IMR-90 (cell line): ENCODE measurements at regions not wholly inside any gene's neighbourhood (a gene's known extent, or its start where the extent isn't known, plus 50 kb on each side); places are given as distances from the start of the nearest gene placed in this dataset.

Source experiments
- ATAC-seq: fragments of 200-7000 bp; cut with Tn5 transposase; 2 replicates; pipeline ENCODE4 v1.9.1; 2020; ENCODE audit warnings: low read depth, mild to moderate bottlenecking, moderate library complexity
- BruUV-seq: library from RNA; stranded (reverse); fragments of 400-500 nt; replicated peaks from 2 replicates; lab custom pipeline; 2021; lab: Mats Ljungman, UMichigan
- CTCF ChIA-PET: fragments of 300-600 bp; formaldehyde crosslinking; extraction: SDS; loops from one replicate; lab custom pipeline; 2021; ENCODE audit warnings: antibody characterized with exemption; lab: Yijun Ruan, JAX
- POLR2A ChIA-PET: fragments of 300-600 bp; sonication (Branson Sonifier 250); formaldehyde crosslinking; loops from one replicate; lab custom pipeline; 2022; ENCODE audit warnings: antibody characterized with exemption; ENCODE audit not compliant: unreplicated experiment; lab: Charles Lee
- DNase-seq: peaks from one replicate; pipeline ENCODE4 v3.0.0; 2013
- H2AFZ ChIP-seq: replicated peaks from 2 replicates; pipeline ENCODE3; 2013; ENCODE audit warnings: low read length, mild to moderate bottlenecking; ENCODE audit not compliant: poor library complexity
- H2AK5ac ChIP-seq: 2 replicates; pipeline ENCODE4 v1.6.1; 2013; ENCODE audit warnings: low read depth, low read length, inconsistent platforms
- H2AK9ac ChIP-seq: replicated peaks from 2 replicates; pipeline ENCODE3; 2013; ENCODE audit warnings: mild to moderate bottlenecking, low read depth, low read length, moderate library complexity; ENCODE audit not compliant: poor library complexity
- H2BK120ac ChIP-seq: 2 replicates; pipeline ENCODE4 v1.6.1; 2013; ENCODE audit warnings: low read depth, low read length, inconsistent platforms
- H2BK15ac ChIP-seq: 3 replicates; pipeline ENCODE4 v1.6.1; 2013; ENCODE audit warnings: low read depth, low read length, inconsistent platforms
- H2BK20ac ChIP-seq: 2 replicates; pipeline ENCODE4 v1.6.1; 2013; ENCODE audit warnings: low read depth, mild to moderate bottlenecking, inconsistent platforms, low read length, moderate library complexity
- H2BK5ac ChIP-seq: 2 replicates; pipeline ENCODE4 v1.6.1; 2013; ENCODE audit warnings: mild to moderate bottlenecking, low read depth, low read length, inconsistent platforms; ENCODE audit not compliant: poor library complexity, severe bottlenecking
- H3K14ac ChIP-seq: replicated peaks from 2 replicates; pipeline ENCODE4 v1.6.1; 2013; ENCODE audit warnings: low read depth, low read length, inconsistent platforms
- H3K18ac ChIP-seq: 2 replicates; pipeline ENCODE4 v1.6.1; 2013; ENCODE audit warnings: low read depth, low read length, control low read depth
- H3K23ac ChIP-seq: 2 replicates; pipeline ENCODE4 v1.6.1; 2013; ENCODE audit warnings: low read depth, low read length, inconsistent platforms
- H3K27ac ChIP-seq: 2 replicates; pipeline ENCODE4 v1.5.1; 2013; ENCODE audit warnings: mild to moderate bottlenecking, control low read depth, low read length; ENCODE audit not compliant: insufficient read depth
- H3K27me3 ChIP-seq: 2 replicates; pipeline ENCODE4 v1.6.1; 2013; ENCODE audit warnings: low read length; ENCODE audit not compliant: control insufficient read depth, insufficient read depth
- H3K36me3 ChIP-seq: 2 replicates; pipeline ENCODE4 v1.6.1; 2013; ENCODE audit warnings: low read length, mixed read lengths; ENCODE audit not compliant: control insufficient read depth, insufficient read depth
- H3K4ac ChIP-seq: 2 replicates; pipeline ENCODE4 v1.6.1; 2013; ENCODE audit warnings: low read depth, low read length, inconsistent platforms
- H3K4me1 ChIP-seq: 2 replicates; pipeline ENCODE4 v1.6.1; 2013; ENCODE audit warnings: low read length, mixed read lengths; ENCODE audit not compliant: control insufficient read depth, insufficient read depth
- H3K4me2 ChIP-seq: 2 replicates; pipeline ENCODE4 v1.6.1; 2013; ENCODE audit warnings: low read depth, mild to moderate bottlenecking, control low read depth, low read length, moderate library complexity
- H3K4me3 ChIP-seq: 2 replicates; pipeline ENCODE4 v1.5.1; 2013; ENCODE audit warnings: low read depth, mild to moderate bottlenecking, control low read depth, low read length, moderate library complexity; ENCODE audit not compliant: insufficient read depth
- H3K56ac ChIP-seq: 2 replicates; pipeline ENCODE4 v1.6.1; 2013; ENCODE audit warnings: low read length, inconsistent platforms; ENCODE audit not compliant: insufficient read depth; ENCODE audit errors: extremely low read depth
- H3K79me1 ChIP-seq, 2 experiments: 2 replicates each; pipeline ENCODE4 v1.6.1; 2013; ENCODE audit warnings: low read length in 2 of 2, inconsistent platforms in 1 of 2, low read depth in 1 of 2
- H3K9ac ChIP-seq: 2 replicates; pipeline ENCODE4 v1.6.1; 2013; ENCODE audit warnings: low read depth, low read length, control low read depth
- H3K9me1 ChIP-seq: 2 replicates; pipeline ENCODE4 v1.6.1; 2013; ENCODE audit warnings: low read length, inconsistent platforms; ENCODE audit not compliant: insufficient read depth
- H3K9me3 ChIP-seq: 2 replicates; pipeline ENCODE4 v1.6.1; 2013; ENCODE audit warnings: low read length; ENCODE audit not compliant: control insufficient read depth, insufficient read depth
- H4K20me1 ChIP-seq: 2 replicates; pipeline ENCODE4 v1.6.1; 2013; ENCODE audit warnings: low read length, inconsistent platforms; ENCODE audit not compliant: insufficient read depth
- H4K5ac ChIP-seq: 2 replicates; pipeline ENCODE4 v1.6.1; 2013; ENCODE audit warnings: mild to moderate bottlenecking, low read depth, low read length, control low read depth
- H4K8ac ChIP-seq, 2 experiments: 2 replicates each; pipeline ENCODE4 v1.6.1; 2013; ENCODE audit warnings: low read depth in 2 of 2, low read length in 2 of 2, control low read depth in 1 of 2, inconsistent platforms in 1 of 2
- H4K91ac ChIP-seq: 2 replicates; pipeline ENCODE4 v1.6.1; 2013; ENCODE audit warnings: low read depth, low read length, inconsistent platforms; ENCODE audit not compliant: insufficient read depth
- CEBPB ChIP-seq: IDR thresholded peaks from 2 replicates; pipeline ENCODE4 v1.6.1; 2012; ENCODE audit warnings: low read depth, low read length, improper control_type of control experiment
- CHD1 ChIP-seq: IDR thresholded peaks from 2 replicates; pipeline ENCODE4 v1.6.1; 2012; ENCODE audit warnings: low read depth, low read length, improper control_type of control experiment
- CTCF ChIP-seq: conservative IDR thresholded peaks from 2 replicates; pipeline ENCODE4 v1.5.1; 2012; ENCODE audit warnings: mild to moderate bottlenecking, low read depth, low read length, improper control_type of control experiment
- ELK1 ChIP-seq: fragments of 150-350 bp; IDR thresholded peaks from 2 replicates; pipeline ENCODE4 v1.6.1; 2016; ENCODE audit warnings: low read depth, mild to moderate bottlenecking, low read length, moderate library complexity, borderline replicate concordance
- MAZ ChIP-seq: IDR thresholded peaks from 2 replicates; pipeline ENCODE4 v1.6.1; 2012; ENCODE audit warnings: low read depth, mild to moderate bottlenecking, low read length, improper control_type of control experiment, moderate library complexity, borderline replicate concordance
- RAD21 ChIP-seq: IDR thresholded peaks from 2 replicates; pipeline ENCODE4 v1.6.1; 2012; ENCODE audit warnings: low read length, improper control_type of control experiment
- RCOR1 ChIP-seq: IDR thresholded peaks from 2 replicates; pipeline ENCODE4 v1.6.1; 2012; ENCODE audit warnings: mild to moderate bottlenecking, low read length, improper control_type of control experiment; ENCODE audit not compliant: insufficient replicate concordance
- RFX5 ChIP-seq: IDR thresholded peaks from 2 replicates; pipeline ENCODE4 v1.8.0; 2012; ENCODE audit warnings: low read depth, mild to moderate bottlenecking, low read length, moderate library complexity
- SMC3 ChIP-seq: fragments of 150-350 bp; IDR thresholded peaks from 2 replicates; pipeline ENCODE4 v1.6.1; 2016; ENCODE audit warnings: low read depth, mild to moderate bottlenecking, antibody characterized with exemption, low read length, moderate library complexity
- USF2 ChIP-seq: fragments of 150-350 bp; IDR thresholded peaks from 2 replicates; pipeline ENCODE4 v1.6.1; 2017; ENCODE audit warnings: mild to moderate bottlenecking, antibody characterized with exemption, low read length, low read depth
- WGBS, 2 experiments: methylation state at CpG; one replicate each; pipeline versions ENCODE4 v1.1.5 to v1.1.7; 2013; ENCODE audit warnings: missing lambda C conversion rate in 2 of 2; ENCODE audit not compliant: insufficient read length in 1 of 2; ENCODE audit errors: extremely low coverage in 2 of 2; 5-methylcytosine and 5-hydroxymethylcytosine counted together
- dilution Hi-C: fragments of 300-500 bp; cut with HindIII; formaldehyde crosslinking; loops from one replicate; pipeline ENCODE4 v1.14.3; 2018; ENCODE audit warnings: low sequenced_read_pairs; ENCODE audit not compliant: unreplicated experiment
- in situ Hi-C: fragments of 300-500 bp; cut with MboI; formaldehyde crosslinking; loops from 3 replicates; pipeline ENCODE4 v1.14.3; 2019; ENCODE audit warnings: low sequenced_read_pairs, inconsistent platforms, mixed read lengths
- intact Hi-C: fragments of 100-400 bp; cut with micrococcal nuclease; formaldehyde crosslinking; loops from 2 replicates; pipeline ENCODE4 v1.10.0; 2022

GRCh38 chr5:110832683-110833082, 93.9 kb downstream of the SLC25A46 start:
- no peak overlapping the region for H2BK15ac ChIP-seq
- POLR2A ChIA-PET, result no interaction called here

More at GRCh38 chr5:110832683-110833082, 93.9 kb downstream of the SLC25A46 start:
- Histone ChIP-seq H3K14ac (no peak overlapping the region), H3K9me3 (no peaks in the 10 kb centered on the region), H3K23ac (no peak overlapping the region), H4K8ac (no peak overlapping the region), H2AFZ (no peak overlapping the region), H2BK120ac (no peak overlapping the region), H3K36me3 (no peaks in the 10 kb centered on the region), H2BK20ac (no peak overlapping the region), H2BK5ac (no peak overlapping the region), H3K9me1 (no peaks in the 10 kb centered on the region), H3K56ac (no peak overlapping the region), H3K4me3 (no peak overlapping the region), H3K4ac (no peak overlapping the region), H3K4me2 (no peak overlapping the region), H4K20me1 (no peaks in the 10 kb centered on the region), H3K4me1 (no peaks in the 10 kb centered on the region), H3K18ac (no peak overlapping the region), H4K5ac (no peak overlapping the region), H3K27me3 (no peaks in the 10 kb centered on the region), H3K79me1 (no peaks in the 10 kb centered on the region), H3K27ac (no peak overlapping the region), H4K91ac (no peak overlapping the region), H3K9ac (no peak overlapping the region), H2AK9ac (no peak overlapping the region), H2AK5ac (no peak overlapping the region)
- in situ Hi-C loops, result no loop called here
- no TSS peak for BruUV-seq
- CTCF ChIA-PET, result interaction anchor here (1.0 kb wide), 1 partner anchor 22 kb away, joined by 4 read pairs; no protein-coding TSS in a partner anchor
- no peak for DNase-seq
- TF ChIP-seq CEBPB (no peak), RFX5 (no peak), MAZ (no peak), USF2 (no peak), SMC3 (no peak), RAD21 (no peak), CTCF (no peak), RCOR1 (no peak), CHD1 (no peak), ELK1 (no peak)
- dilution Hi-C loops, result no loop called here
- intact Hi-C loops, result no loop called here
- no peak for ATAC-seq
- 68% methylated on average over 2 of the region's 4 CpGs; no CpG with 5 or more reads in 1 of the 2 experiments for WGBS, 2 experiments
